ENCODE measurements at regions not wholly inside any gene's neighbourhood (a gene's known extent, or its start where the extent isn't known, plus 50 kb on each side); places are given as distances from the start of the nearest gene placed in this dataset.

- no peaks in the 10 kb centered on the region for H3K9me3 ChIP-seq (ENCODE audit: severe bottlenecking)
- no peak for TF ChIP-seq CTCF (IDR thresholded peaks at IDR 0.05; ENCODE audit: poor library complexity, severe bottlenecking)
- no peaks in the 10 kb centered on the region for H3K27me3 ChIP-seq (ENCODE audit: insufficient read depth, poor library complexity, severe bottlenecking)
- no peaks in the 10 kb centered on the region for H3K36me3 ChIP-seq (ENCODE audit: low read depth)
- no peak overlapping the region for H3K4me3 ChIP-seq (ENCODE audit: severe bottlenecking)
- H3K27ac ChIP-seq (ENCODE audit: poor library complexity, severe bottlenecking), result no peak overlapping the region
- DNase-seq (ENCODE audit: low spot score) (no peak), ATAC-seq (ENCODE audit: low read depth) (no peak)
- no peaks in the 10 kb centered on the region for H3K4me1 ChIP-seq (ENCODE audit: insufficient read depth, poor library complexity, severe bottlenecking)
These were observed 74.6 kb downstream of the TRIM42 start for GRCh38 chr3:140752499-140752898.

- no peak overlapping the region for H3K27ac ChIP-seq (ENCODE audit: poor library complexity, severe bottlenecking)
- H3K4me3 ChIP-seq (ENCODE audit: severe bottlenecking), result no peak overlapping the region
- ATAC-seq (ENCODE audit: low read depth) (peak; percentile 56; the same call in 2 of the 3 replicates), DNase-seq (ENCODE audit: low spot score) (no peak)
- no peaks in the 10 kb centered on the region for H3K27me3 ChIP-seq (ENCODE audit: insufficient read depth, poor library complexity, severe bottlenecking)
- no peaks in the 10 kb centered on the region for H3K36me3 ChIP-seq (ENCODE audit: low read depth)
- no peaks in the 10 kb centered on the region for H3K4me1 ChIP-seq (ENCODE audit: insufficient read depth, poor library complexity, severe bottlenecking)
- no peaks in the 10 kb centered on the region for H3K9me3 ChIP-seq (ENCODE audit: severe bottlenecking)
- no peak for TF ChIP-seq CTCF (IDR thresholded peaks at IDR 0.05; ENCODE audit: poor library complexity, severe bottlenecking)
These were observed 76.2 kb downstream of the TRIM42 start for GRCh38 chr3:140753865-140754754.

- ATAC-seq (ENCODE audit: low read depth) (no peak), DNase-seq (ENCODE audit: low spot score) (no peak)
- no peaks in the 10 kb centered on the region for H3K9me3 ChIP-seq (ENCODE audit: severe bottlenecking)
- H3K27ac ChIP-seq (ENCODE audit: poor library complexity, severe bottlenecking), result no peak overlapping the region
- H3K4me3 ChIP-seq (ENCODE audit: severe bottlenecking), result no peak overlapping the region
- H3K36me3 ChIP-seq (ENCODE audit: low read depth), result no peaks in the 10 kb centered on the region
- TF ChIP-seq CTCF (IDR thresholded peaks at IDR 0.05; ENCODE audit: poor library complexity, severe bottlenecking), result no peak
- no peaks in the 10 kb centered on the region for H3K4me1 ChIP-seq (ENCODE audit: insufficient read depth, poor library complexity, severe bottlenecking)
- no peaks in the 10 kb centered on the region for H3K27me3 ChIP-seq (ENCODE audit: insufficient read depth, poor library complexity, severe bottlenecking)
These were observed 77.1 kb downstream of the TRIM42 start for GRCh38 chr3:140754936-140755335.

GRCh38 chr3:140756240-140757016 is 78.6 kb downstream of the TRIM42 start:
- ATAC-seq (ENCODE audit: low read depth), result no peak
- H3K4me1 ChIP-seq (ENCODE audit: insufficient read depth, poor library complexity, severe bottlenecking), result no peaks in the 10 kb centered on the region

More at GRCh38 chr3:140756240-140757016, 78.6 kb downstream of the TRIM42 start:
- Histone ChIP-seq H3K4me3 (ENCODE audit: severe bottlenecking) (no peak overlapping the region), H3K9me3 (ENCODE audit: severe bottlenecking) (no peaks in the 10 kb centered on the region), H3K27ac (ENCODE audit: poor library complexity, severe bottlenecking) (no peak overlapping the region), H3K36me3 (ENCODE audit: low read depth) (no peaks in the 10 kb centered on the region), H3K27me3 (ENCODE audit: insufficient read depth, poor library complexity, severe bottlenecking) (no peaks in the 10 kb centered on the region)
- no peak for TF ChIP-seq CTCF (IDR thresholded peaks at IDR 0.05; ENCODE audit: poor library complexity, severe bottlenecking)
- DNase-seq (ENCODE audit: low spot score), result no peak
